HepG2 (cell line): ENCODE measurements at regions not wholly inside any gene's neighbourhood (a gene's known extent, or its start where the extent isn't known, plus 50 kb on each side); places are given as distances from the start of the nearest gene placed in this dataset.
A peak's percentile ranks its signal among the peaks of the same experiment; 100 is the strongest.

Experiments used
- CAMTA2 ChIP-seq: sonication (generic); formaldehyde crosslinking; IDR thresholded peaks from 2 replicates; pipeline ENCODE4 v1.4.0; 2020; ENCODE audit warnings: mild to moderate bottlenecking, missing genetic modification reagents, borderline replicate concordance
- GATAD1 ChIP-seq: IDR thresholded peaks from 2 replicates; pipeline ENCODE4 v1.6.1; 2016; ENCODE audit warnings: missing genetic modification reagents, missing compliant biosample characterization
- HINFP ChIP-seq: sonication (generic); formaldehyde crosslinking; IDR thresholded peaks from 2 replicates; pipeline ENCODE4 v1.4.0; 2020; ENCODE audit warnings: low read depth, mild to moderate bottlenecking, missing genetic modification reagents
- MATR3 ChIP-seq: sonication (generic); formaldehyde crosslinking; IDR thresholded peaks from 2 replicates; pipeline ENCODE4 v1.4.0; 2020; ENCODE audit warnings: missing genetic modification reagents
- NFIB ChIP-seq: sonication (generic); formaldehyde crosslinking; IDR thresholded peaks from 2 replicates; pipeline ENCODE4 v1.9.0; 2021; ENCODE audit warnings: missing genetic modification reagents, mild to moderate bottlenecking, borderline replicate concordance
- SOX6 ChIP-seq, 2 experiments: fragments of 450-650 bp in 1 of 2; sonication (generic) in 1 of 2; formaldehyde crosslinking in 1 of 2; IDR thresholded peaks; 2 replicates each; pipeline versions ENCODE4 v1.4.0 to v1.6.1; 2017 to 2020; ENCODE audit warnings: antibody characterized with exemption in 1 of 2, mild to moderate bottlenecking in 1 of 2, missing genetic modification reagents in 1 of 2
- SPEN ChIP-seq: sonication (generic); formaldehyde crosslinking; IDR thresholded peaks from 2 replicates; pipeline ENCODE4 v1.5.1; 2020; ENCODE audit warnings: low read depth, mild to moderate bottlenecking, missing genetic modification reagents
- THAP7 ChIP-seq: sonication (generic); formaldehyde crosslinking; IDR thresholded peaks from 2 replicates; pipeline ENCODE4 v1.8.1; 2023; ENCODE audit warnings: mild to moderate bottlenecking, missing genetic modification reagents
- YEATS2 ChIP-seq: sonication (generic); formaldehyde crosslinking; IDR thresholded peaks from 2 replicates; pipeline ENCODE4 v1.4.0; 2020; ENCODE audit warnings: missing genetic modification reagents, borderline replicate concordance
- ZBTB49 ChIP-seq: sonication (generic); formaldehyde crosslinking; IDR thresholded peaks from 2 replicates; pipeline ENCODE4 v1.4.0; 2020; ENCODE audit warnings: missing genetic modification reagents, borderline replicate concordance
- ZNF432 ChIP-seq: sonication (generic); formaldehyde crosslinking; IDR thresholded peaks from 2 replicates; pipeline ENCODE4 v1.5.0; 2020; ENCODE audit warnings: missing genetic modification reagents, mild to moderate bottlenecking, borderline replicate concordance
- ZNF501 ChIP-seq: sonication (generic); formaldehyde crosslinking; IDR thresholded peaks from 2 replicates; pipeline ENCODE4 v1.5.1; 2020; ENCODE audit warnings: mild to moderate bottlenecking, moderate library complexity, missing genetic modification reagents
- ZNF572 ChIP-seq: sonication (generic); formaldehyde crosslinking; IDR thresholded peaks from 2 replicates; pipeline ENCODE4 v1.5.1; 2020; ENCODE audit warnings: mild to moderate bottlenecking, missing genetic modification reagents
- ZNF598 ChIP-seq: sonication (generic); formaldehyde crosslinking; IDR thresholded peaks from 2 replicates; pipeline ENCODE4 v1.5.1; 2020; ENCODE audit warnings: mild to moderate bottlenecking, missing genetic modification reagents, borderline replicate concordance
- ZXDC ChIP-seq: sonication (generic); formaldehyde crosslinking; IDR thresholded peaks from 2 replicates; pipeline ENCODE4 v1.5.0; 2020; ENCODE audit warnings: mild to moderate bottlenecking, missing genetic modification reagents
- TF ChIP-seq, protein P1 (sequence below): sonication (generic); formaldehyde crosslinking; IDR thresholded peaks from 2 replicates; pipeline ENCODE4 v1.4.0; 2020; ENCODE audit warnings: mild to moderate bottlenecking, missing genetic modification reagents

- TF ChIP-seq HINFP (CRISPR knock-in tag): no peak
- 0 out of 2 replicates have a peak, but pooled peaks have one; percentile 38 for TF ChIP-seq YEATS2
- 0 out of 2 replicates have a peak, but pooled peaks have one; percentile 44 for TF ChIP-seq ZNF598 (CRISPR knock-in tag)
- TF ChIP-seq, protein P1, sequence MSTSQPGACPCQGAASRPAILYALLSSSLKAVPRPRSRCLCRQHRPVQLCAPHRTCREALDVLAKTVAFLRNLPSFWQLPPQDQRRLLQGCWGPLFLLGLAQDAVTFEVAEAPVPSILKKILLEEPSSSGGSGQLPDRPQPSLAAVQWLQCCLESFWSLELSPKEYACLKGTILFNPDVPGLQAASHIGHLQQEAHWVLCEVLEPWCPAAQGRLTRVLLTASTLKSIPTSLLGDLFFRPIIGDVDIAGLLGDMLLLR (CRISPR knock-in tag): no peak
- no peak for TF ChIP-seq ZBTB49 (CRISPR knock-in tag)
- TF ChIP-seq ZNF432: no peak
- TF ChIP-seq ZNF501 (CRISPR knock-in tag): peak; percentile 46; the same call in 1 of the 2 replicates
- TF ChIP-seq THAP7 (CRISPR knock-in tag): no peak
- TF ChIP-seq MATR3 (CRISPR knock-in tag): no peak
- no peak for TF ChIP-seq CAMTA2 (CRISPR knock-in tag)
- 0 out of 2 replicates have a peak, but pooled peaks have one; percentile 30 for TF ChIP-seq GATAD1 (CRISPR knock-in tag)
- no peak for TF ChIP-seq ZXDC
- TF ChIP-seq SPEN (CRISPR knock-in tag): peak; percentile 46; the same call in 1 of the 2 replicates
- TF ChIP-seq ZNF572: no peak
- TF ChIP-seq SOX6 (IDR thresholded peaks at IDR 0.05): no peak
- TF ChIP-seq SOX6 (CRISPR knock-in tag; IDR thresholded peaks at IDR 0.05): peak; percentile 48; the same call in 1 of the 2 replicates
- no peak for TF ChIP-seq NFIB (CRISPR knock-in tag)
These were observed 167.5 kb upstream of the HABP2 start (continued) for GRCh38 chr10:113385021-113385999.
